Epidermal melanocyte (primary cell): ENCODE measurements at regions not wholly inside any gene's neighbourhood (a gene's known extent, or its start where the extent isn't known, plus 50 kb on each side); places are given as distances from the start of the nearest gene placed in this dataset.

ENCODE experiments used
- DNase-seq: peaks from one replicate; pipeline ENCODE4 v3.0.0; 2011; ENCODE audit warnings: low spot score; ENCODE audit not compliant: insufficient read length

- DNase-seq: no peak
Measured at GRCh38 chr16:65781855-65782254, 584.6 kb upstream of the CDH5 start.

- no peak for DNase-seq
Measured at GRCh38 chr16:65781363-65781762, 585.1 kb upstream of the CDH5 start.

GRCh38 chr16:65779201-65779600, 587.3 kb upstream of the CDH5 start:
- no peak for DNase-seq

GRCh38 chr16:65776639-65777183, 589.8 kb upstream of the CDH5 start:
- no peak for DNase-seq

GRCh38 chr16:65775829-65776228, 590.7 kb upstream of the CDH5 start:
- no peak for DNase-seq

- no peak for DNase-seq
Measured at GRCh38 chr16:65774350-65774749, 592.1 kb upstream of the CDH5 start.

GRCh38 chr16:65773301-65773874, 593.1 kb upstream of the CDH5 start:
- no peak for DNase-seq

- DNase-seq: no peak
Measured at GRCh38 chr16:65772134-65772732, 594.3 kb upstream of the CDH5 start.

- DNase-seq: no peak
Measured at GRCh38 chr16:65771707-65772106, 594.8 kb upstream of the CDH5 start.

- no peak for DNase-seq
Measured at GRCh38 chr16:65770752-65771151, 595.7 kb upstream of the CDH5 start.

- no peak for DNase-seq
Measured at GRCh38 chr16:65769776-65770438, 596.6 kb upstream of the CDH5 start.

GRCh38 chr16:65769055-65769465, 597.4 kb upstream of the CDH5 start:
- DNase-seq: no peak

- DNase-seq: no peak
Measured at GRCh38 chr16:65767125-65767524, 599.4 kb upstream of the CDH5 start.

- DNase-seq: no peak
Measured at GRCh38 chr16:65763640-65764305, 602.7 kb upstream of the CDH5 start.

GRCh38 chr16:65760874-65761273, 605.6 kb upstream of the CDH5 start:
- DNase-seq: no peak

- DNase-seq: no peak
Measured at GRCh38 chr16:65758620-65759019, 607.9 kb upstream of the CDH5 start.

- no peak for DNase-seq
Measured at GRCh38 chr16:65757064-65757463, 609.4 kb upstream of the CDH5 start.

GRCh38 chr16:65756163-65756562, 610.3 kb upstream of the CDH5 start:
- DNase-seq: no peak

GRCh38 chr16:65754820-65755691, 611.4 kb upstream of the CDH5 start:
- no peak for DNase-seq

- DNase-seq: no peak
Measured at GRCh38 chr16:65752522-65752844, 614.0 kb upstream of the CDH5 start.
